HG02610 (cell line): ENCODE measurements at regions not wholly inside any gene's neighbourhood (a gene's known extent, or its start where the extent isn't known, plus 50 kb on each side); places are given as distances from the start of the nearest gene placed in this dataset.

ENCODE experiments used
- ATAC-seq: cut with Tn5 transposase; IDR thresholded peaks from one replicate; pipeline ENCODE4 v1.9.1; 2021; ENCODE audit warnings: mild to moderate bottlenecking, moderate library complexity; ENCODE audit not compliant: unreplicated experiment

DNA sequence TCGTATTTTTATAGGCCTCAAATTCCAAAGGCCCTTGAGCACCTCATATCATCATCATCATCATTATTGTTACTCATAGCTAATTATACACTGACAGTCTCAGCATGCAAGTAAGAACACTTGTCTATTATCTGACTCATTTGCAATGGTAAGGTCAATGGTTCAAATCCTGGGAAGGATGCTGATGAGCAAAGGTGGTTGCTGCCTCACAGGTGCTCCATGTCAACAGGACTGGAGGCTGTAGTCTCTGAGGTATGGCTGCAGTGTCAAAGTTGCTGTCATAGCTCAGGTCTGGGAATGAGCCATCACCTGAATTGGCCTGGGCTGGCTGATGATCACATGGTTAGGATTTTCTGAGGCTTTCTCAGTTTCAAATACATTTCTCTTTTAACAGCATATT, 379.3 kb downstream of the BCL11A start:
- no peak for ATAC-seq

DNA sequence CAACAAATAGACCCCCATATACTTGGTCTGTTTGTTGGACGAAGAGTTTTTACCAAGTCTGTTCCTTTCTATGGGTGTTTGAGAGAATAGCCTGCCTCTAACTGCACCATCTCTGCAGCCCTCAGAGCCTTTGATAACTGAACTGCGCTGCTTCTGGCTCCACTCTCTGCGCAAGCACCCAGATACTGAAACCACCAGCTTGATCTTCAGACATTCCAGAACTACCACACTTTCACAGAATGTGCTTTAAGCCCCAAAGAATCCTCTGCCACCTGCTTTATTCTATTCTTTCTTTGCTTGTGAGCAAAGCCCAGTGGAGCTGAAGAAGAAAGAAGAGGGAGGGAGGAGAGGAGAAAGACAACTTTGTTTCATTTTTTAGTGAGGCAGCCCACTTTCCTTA, 380.7 kb downstream of the BCL11A start:
- ATAC-seq, result no peak

- no peak for ATAC-seq
Measured at GRCh38 chr2:60170272-60170671, 383.2 kb downstream of the BCL11A start.

- ATAC-seq, result no peak
Measured at GRCh38 chr2:60168247-60168646, 385.2 kb downstream of the BCL11A start.

DNA sequence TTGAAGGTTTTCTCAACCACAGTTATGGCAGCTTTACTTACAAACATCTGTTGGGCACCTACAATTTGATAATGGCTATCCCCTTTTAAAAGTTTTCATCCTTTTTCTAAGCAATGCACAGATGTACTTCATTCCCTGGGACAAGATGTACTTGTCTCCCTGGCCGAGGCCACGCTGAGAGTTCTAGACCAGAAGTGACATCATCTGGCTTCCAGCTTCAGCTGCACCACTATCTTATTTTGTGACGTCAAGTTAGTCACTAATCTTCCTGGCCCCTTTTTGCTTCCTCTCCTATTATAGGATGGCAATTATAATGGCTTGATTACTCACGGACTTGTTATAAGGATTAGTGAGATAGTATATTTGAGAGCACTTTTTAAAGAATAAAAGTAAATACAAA, 386.4 kb downstream of the BCL11A start:
- no peak for ATAC-seq

DNA sequence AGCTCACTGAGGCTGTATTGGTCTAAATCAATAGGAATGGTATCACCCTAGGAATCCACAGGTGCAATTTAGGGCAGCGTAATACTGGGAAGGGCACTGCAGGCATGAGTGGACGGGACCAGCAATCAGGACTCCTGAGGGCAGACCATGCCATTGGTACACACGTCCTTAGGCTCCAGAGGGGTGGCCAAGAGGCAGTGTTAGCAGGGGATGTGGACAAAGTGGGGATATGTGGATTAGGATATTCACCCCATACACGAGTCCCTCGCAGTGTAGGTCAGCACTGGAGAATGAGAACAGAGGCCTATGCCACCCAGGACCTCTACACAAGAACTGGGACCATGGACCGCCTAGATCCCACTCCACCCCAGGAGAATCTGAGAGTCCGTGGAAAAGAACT, 389.8 kb downstream of the BCL11A start:
- no peak for ATAC-seq

- ATAC-seq, result no peak
Measured at GRCh38 chr2:60159519-60159918, 393.9 kb downstream of the BCL11A start.

- peak; percentile 90 for ATAC-seq
Measured at GRCh38 chr2:60158262-60158661, 395.2 kb downstream of the BCL11A start.

GRCh38 chr2:60157283-60157682, 396.2 kb downstream of the BCL11A start:
- ATAC-seq, result no peak

GRCh38 chr2:60154142-60154541, 399.3 kb downstream of the BCL11A start:
- ATAC-seq, result no peak

DNA sequence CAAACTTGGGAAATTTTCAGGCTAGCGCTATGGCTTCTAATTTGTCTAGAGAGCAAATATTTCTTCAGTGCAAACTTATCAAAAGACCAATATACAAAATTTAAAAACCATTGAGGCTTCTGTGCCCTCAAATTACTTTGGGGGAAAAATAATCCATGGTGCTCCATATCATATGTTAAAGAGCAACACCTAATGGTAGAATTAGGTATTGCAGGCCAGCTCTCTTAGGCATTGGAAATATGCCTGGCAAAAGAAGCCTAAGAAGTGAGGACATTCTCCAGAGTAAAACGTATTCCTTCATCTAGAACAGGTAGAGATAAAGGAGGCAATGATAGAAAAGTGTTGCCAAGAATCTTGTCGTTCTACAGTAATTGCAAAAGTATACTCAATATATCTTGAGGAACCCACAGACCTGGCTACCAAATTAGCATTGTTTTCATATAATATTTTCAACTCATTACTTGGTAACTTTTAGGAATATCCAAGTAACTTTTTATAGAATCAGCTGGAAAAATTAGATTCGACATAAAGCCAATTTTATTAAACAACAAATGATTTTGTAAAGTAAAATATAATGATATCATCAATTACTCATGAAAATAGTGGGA, 401.1 kb downstream of the BCL11A start:
- no peak for ATAC-seq

- peak; percentile 23 for ATAC-seq
Measured at GRCh38 chr2:60149176-60149575, 404.3 kb downstream of the BCL11A start.

GRCh38 chr2:60148716-60149115, 404.7 kb downstream of the BCL11A start:
- ATAC-seq, result peak; percentile 97

GRCh38 chr2:60140185-60140584, 413.3 kb downstream of the BCL11A start:
- ATAC-seq, result no peak

DNA sequence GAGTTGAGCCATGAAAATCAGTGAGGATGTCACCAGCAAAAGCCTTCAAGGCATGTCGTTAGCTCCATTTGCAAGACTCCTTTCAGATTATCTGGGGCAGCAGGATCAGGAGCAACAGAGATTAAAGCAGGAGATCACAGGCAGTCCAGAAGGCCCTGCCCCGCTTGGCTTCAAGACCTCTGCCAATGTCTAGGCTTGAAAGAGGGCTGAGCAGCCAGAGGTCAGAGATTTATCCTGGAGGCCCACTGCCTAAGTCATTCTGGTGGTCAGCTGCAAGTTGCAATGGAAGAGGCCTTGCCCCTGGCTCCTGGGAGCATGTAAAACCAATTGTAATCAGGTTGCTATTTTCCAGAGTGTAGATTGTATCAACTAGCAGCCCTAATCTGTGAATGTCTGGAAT, 416.5 kb downstream of the BCL11A start:
- no peak for ATAC-seq

GRCh38 chr2:60127191-60127590, 426.3 kb downstream of the BCL11A start:
- ATAC-seq, result no peak

DNA sequence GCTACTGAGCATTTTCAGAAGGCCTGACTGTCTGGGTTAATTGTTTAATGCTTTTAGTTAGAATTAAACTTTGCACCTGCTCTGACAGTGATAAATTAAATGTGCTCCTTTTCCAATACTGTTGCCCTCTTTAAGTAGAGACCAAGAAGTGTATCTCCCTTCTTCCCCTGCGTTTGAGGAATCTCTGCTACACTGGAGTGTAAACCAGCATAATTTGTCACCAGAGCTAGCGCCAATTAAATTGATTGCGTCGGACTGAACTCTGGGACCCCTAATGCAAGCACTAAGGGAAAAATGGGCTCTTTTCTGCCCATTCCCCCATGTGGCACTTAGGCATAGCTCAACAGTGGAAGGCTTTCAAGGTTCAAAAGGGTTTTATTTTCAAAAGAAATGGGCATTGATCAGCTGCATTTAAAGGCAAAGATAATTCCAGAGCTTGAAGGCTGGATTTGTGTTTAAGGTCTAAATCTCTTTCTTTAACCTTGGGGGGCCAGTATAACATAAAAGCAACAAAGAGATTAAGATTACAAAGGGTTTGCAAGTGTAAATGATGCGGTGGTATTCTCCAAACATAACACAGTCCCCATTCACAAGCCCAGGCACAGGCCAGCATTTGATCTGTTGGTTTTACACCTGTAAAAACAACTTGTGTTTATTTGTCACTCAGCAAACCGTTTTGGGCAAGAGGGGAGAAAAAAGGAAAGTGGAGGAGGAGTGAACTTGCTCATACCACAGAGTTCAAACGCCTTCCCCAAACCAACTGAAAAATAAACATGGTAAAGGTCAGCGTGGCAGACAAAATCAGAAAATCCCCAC, 427.6 kb downstream of the BCL11A start:
- ATAC-seq, result no peak

GRCh38 chr2:60119778-60120177, 433.7 kb downstream of the BCL11A start:
- no peak for ATAC-seq

- ATAC-seq, result no peak
Measured at GRCh38 chr2:60118917-60119316, 434.5 kb downstream of the BCL11A start.

GRCh38 chr2:60118061-60118460, 435.4 kb downstream of the BCL11A start:
- no peak for ATAC-seq

DNA sequence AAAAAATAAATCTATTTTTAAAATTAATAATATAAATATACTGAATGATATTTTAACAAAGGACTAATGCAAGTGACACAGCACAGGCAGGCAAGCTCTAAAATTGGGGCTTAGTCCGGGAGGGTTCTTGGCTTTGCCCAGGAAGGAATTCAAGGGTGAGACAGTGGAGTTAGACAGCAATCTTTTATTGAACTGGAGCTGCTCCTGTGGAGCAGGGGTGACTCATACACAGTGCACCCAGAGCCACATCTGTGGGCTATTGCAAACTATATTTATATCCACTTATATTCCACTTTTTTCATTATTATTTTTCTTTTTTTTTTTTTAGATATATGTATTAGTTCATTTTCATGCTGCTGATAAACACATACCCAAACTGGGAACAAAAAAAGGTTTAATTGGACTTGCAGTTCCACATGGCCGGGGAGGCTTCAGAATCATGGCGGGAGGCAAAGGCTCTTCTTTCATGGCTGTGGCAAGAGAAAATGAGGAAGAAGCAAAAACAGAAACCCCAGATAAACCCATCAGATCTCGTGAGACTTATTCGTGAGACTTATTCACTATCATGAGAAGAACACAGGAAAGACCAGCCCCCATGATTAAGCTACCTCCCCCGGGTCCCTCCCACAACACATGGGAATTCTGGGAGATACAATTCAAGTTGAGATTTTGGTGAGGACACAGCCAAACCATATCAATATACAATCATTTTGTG, 437.1 kb downstream of the BCL11A start:
- no peak for ATAC-seq

- ATAC-seq, result no peak
Measured at GRCh38 chr2:60109744-60110143, 443.7 kb downstream of the BCL11A start.
